GM18867 (cell line): ENCODE measurements at regions not wholly inside any gene's neighbourhood (a gene's known extent, or its start where the extent isn't known, plus 50 kb on each side); places are given as distances from the start of the nearest gene placed in this dataset.

Experiments
- ATAC-seq: cut with Tn5 transposase; IDR thresholded peaks from one replicate; pipeline ENCODE4 v1.9.1; 2021; ENCODE audit warnings: mild to moderate bottlenecking, moderate library complexity; ENCODE audit not compliant: unreplicated experiment

- ATAC-seq: no peak
Observed at GRCh38 chr3:182190056-182190455, 478.3 kb downstream of the SOX2 start.

DNA sequence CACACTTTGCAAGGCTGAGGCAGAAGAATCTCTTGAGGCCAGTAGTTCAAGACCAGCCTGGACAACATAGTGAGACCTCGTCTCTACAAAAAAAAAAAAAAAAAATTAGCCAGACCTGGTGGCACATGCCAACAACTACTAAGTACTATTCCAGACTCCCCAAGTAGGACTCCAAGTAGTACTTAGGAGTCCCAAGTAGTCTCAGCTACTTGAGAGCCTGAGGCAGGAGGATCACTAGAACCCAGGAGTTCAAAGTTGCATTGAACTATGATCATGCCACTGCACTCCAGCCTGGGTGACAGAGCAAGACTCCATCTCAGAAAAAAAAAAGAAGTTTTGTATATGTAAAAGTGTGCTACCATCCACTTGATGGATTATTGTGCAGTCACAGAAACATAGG, 486.6 kb downstream of the SOX2 start:
- ATAC-seq: no peak

DNA sequence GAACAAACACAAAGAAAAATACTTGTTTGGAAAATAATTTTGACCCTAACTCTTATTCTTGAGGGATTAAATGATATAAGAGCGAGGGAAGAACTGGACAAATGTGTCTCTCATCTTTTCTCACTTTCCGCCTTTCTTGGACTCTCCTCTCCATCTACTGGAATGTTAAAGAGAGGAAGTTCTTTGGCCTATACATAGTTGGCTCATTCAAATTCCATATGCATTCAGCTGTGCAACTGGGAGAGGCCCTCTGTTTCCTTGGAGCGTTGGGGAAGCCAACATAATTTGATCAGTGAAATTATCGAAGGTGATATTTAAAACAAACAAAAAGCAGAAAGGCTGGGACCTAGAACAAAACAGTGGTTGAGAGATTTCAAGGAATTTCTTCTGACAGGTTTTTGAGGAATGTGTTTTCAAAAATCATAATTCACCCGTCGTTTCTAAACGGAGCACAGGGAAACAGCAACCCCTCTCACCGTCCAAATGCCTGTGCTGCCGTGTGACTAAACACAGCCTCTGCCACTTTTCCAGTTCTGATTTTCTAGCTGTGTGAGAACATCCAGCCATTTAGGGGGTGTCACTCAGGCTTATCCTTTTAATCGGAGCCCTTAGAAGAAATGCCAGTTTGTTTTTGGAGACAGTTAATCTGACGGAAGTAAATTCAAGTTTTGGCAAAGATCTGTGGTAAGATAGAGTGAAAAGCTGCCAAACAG, 489.9 kb downstream of the SOX2 start:
- ATAC-seq: no peak

DNA sequence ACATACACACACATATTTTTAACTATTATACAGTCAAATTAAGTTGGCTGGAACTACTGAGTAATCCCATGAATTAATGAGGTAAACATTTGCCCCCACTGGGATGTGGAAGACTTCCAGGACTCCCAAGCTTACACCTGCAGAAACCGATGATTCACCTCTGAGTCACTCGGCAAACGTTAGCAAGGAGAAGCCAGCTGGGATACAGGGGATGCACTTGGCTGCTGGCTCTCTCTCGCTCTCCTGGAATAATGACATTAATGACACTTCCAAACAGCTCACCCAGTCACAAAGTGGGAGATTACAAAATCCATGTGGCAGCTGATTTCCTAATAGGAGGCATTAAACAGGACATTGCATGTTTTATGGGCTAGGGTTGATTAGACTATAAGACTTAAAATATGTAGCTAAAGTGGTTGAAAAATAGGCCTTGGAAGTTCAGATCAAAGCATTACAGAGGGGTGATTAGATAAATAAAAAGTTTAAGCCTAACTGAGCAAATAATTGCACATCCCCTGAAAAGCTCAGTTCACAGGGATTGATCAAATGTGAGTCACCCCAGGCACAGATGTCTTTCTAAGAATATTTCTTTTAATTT, 500.9 kb downstream of the SOX2 start:
- ATAC-seq: no peak

GRCh38 chr3:182214416-182214815, 502.7 kb downstream of the SOX2 start:
- ATAC-seq: no peak

- no peak for ATAC-seq
Observed at GRCh38 chr3:182215881-182216280, 504.2 kb downstream of the SOX2 start.

- ATAC-seq: no peak
Observed at GRCh38 chr3:182216311-182216970, 504.7 kb downstream of the SOX2 start.

DNA sequence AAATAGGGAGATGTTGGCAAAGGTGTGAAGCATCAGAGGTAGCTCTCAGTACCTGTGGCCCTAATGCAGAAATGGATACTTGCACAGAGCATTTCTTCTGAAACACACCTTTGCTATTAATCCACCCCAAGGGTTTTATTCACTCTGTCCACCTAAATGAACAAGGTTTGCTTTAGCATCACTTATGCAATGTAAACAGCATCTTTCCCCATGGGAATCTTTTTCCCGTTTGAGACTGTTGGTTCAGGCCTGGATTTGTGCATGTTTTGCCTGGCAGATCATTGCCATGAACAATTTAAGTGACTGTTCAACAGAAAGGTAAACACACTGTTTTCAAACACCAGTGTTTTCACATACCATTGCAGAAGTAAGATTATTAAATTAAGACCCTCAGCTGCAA, 508.3 kb downstream of the SOX2 start:
- no peak for ATAC-seq

DNA sequence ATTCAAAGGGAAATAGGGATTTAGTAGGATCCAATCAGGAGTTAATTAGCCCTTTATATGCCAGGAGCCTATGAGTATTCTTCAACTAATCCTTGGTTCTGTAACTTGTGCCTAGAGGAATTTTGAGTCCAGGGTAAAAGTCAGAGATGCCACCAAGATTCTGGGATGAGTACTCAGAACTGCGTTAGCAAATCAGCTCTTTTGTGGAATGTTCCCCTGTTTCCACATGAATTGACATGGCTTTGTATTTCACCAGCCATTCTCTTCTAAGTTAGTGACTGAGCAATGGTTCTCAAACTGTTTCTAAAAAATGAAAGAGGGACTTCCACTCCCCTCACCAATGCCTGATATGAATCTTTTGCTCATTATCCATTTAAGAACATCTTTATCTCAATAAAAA, 508.7 kb downstream of the SOX2 start:
- no peak for ATAC-seq

GRCh38 chr3:182226995-182227394, 515.3 kb downstream of the SOX2 start:
- ATAC-seq: no peak

DNA sequence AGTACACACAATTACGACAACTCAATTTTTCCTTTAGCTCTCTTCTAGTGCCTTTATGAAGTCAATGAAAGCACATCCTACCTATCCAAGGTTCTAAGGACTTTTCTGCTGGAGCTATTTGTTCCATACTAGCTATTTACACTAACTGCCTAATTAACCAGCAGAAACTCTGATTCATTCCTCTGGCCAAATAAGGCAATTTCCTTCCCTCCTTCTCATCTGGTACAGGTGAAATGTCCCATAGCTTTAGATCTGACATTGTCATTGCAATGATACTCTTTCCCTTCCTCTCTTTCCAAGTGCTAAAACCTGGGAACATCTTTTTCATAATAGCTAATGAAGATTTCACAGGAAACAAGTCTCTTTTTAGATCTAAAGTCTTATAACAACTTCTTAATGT, 521.7 kb downstream of the SOX2 start:
- no peak for ATAC-seq

DNA sequence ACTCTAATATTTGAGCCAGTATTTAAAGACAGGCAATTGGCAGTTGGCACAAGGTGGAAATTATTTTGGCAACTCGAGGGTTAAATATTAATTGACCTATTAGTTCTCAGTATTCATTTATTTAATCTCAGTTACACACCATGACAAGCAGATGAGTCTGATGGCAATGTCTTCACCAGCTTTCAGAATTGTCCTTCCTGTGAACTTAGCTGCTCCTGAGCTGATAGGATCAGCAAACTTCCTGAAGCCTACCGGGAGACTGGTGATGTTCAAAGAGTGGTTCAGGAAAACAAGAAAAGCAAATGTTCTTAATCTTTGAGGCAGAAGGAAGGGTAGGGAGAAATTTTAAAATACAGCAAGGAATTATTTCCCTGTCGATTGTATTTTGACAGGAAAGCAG, 522.2 kb downstream of the SOX2 start:
- ATAC-seq: no peak

DNA sequence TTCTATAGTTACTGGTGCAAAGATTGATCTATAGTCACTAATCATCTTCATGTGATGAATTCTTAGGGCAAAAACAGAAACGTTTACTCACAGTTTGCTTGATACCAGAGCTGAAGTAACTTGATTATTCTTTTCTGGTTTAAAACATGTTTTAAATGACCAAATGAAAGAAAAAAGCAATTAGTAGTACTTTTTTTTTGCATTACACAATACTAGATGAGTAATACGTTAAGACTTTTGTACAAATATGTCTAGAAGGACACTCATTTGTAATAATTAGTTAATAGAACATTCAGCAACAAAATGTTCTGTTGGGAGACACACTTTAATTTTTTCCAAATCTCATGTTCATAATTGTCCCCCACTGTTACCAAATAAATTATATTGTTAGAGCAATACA, 523.2 kb downstream of the SOX2 start:
- no peak for ATAC-seq

GRCh38 chr3:182235504-182235903, 523.8 kb downstream of the SOX2 start:
- ATAC-seq: no peak

DNA sequence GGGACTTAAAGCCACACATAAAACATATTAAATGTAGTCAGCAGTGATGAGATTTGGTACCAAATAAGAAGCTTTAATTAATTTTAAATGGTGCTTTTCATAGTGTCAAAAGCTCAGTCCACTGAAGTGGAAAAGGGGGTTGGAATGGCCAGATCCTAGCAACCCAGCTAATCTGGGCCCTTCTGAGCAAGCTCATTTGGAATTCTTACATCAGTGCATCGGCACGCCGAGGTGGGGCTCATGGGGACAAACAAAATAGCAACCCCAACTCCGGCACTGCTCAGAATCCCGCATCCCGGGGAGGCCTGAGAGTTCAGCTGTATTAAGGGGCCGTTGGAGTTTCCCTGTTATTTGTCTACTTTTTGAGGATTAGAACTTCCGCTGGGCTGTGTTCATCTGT, 526.4 kb downstream of the SOX2 start:
- ATAC-seq: no peak

- ATAC-seq: no peak
Observed at GRCh38 chr3:182239316-182239715, 527.6 kb downstream of the SOX2 start.

GRCh38 chr3:182240474-182240873, 528.7 kb downstream of the SOX2 start:
- ATAC-seq: no peak

GRCh38 chr3:182241196-182241765, 529.6 kb downstream of the SOX2 start:
- no peak for ATAC-seq

- no peak for ATAC-seq
Observed at GRCh38 chr3:182241766-182242488, 530.2 kb downstream of the SOX2 start.

- no peak for ATAC-seq
Observed at GRCh38 chr3:182242489-182242942, 530.8 kb downstream of the SOX2 start.

DNA sequence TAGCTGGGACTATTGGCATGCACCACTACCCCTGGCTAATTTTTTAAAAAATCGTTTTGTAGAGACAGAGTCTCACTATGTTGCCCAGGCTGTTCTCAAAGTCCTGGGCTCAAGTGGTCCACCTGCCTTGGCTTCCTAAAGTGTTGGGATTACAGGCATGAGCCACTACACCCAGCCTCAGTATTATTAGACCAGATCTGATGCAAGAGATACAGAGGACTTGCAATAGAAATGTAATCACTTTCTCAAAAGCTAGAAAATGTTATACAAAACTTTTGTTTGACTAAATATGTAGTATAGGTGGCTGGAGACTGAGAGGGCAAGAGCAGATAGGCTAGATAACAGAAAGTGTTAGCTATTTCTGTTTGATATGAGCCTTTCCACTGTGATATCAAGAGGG, 531.9 kb downstream of the SOX2 start:
- ATAC-seq: no peak
